Endothelial cell of umbilical vein (primary cell): ENCODE measurements at regions not wholly inside any gene's neighbourhood (a gene's known extent, or its start where the extent isn't known, plus 50 kb on each side); places are given as distances from the start of the nearest gene placed in this dataset.

Source experiments
- EZH2 ChIP-seq: IDR thresholded peaks from 2 replicates; pipeline ENCODE4 v1.6.1; 2012; ENCODE audit warnings: borderline replicate concordance, low read depth, mild to moderate bottlenecking, moderate library complexity, low read length, inconsistent platforms; ENCODE audit not compliant: severe bottlenecking
- GATA2 ChIP-seq: IDR thresholded peaks from 2 replicates; pipeline ENCODE4 v1.7.0; 2011; ENCODE audit warnings: low read depth, mild to moderate bottlenecking, moderate library complexity, mixed read lengths, low read length; ENCODE audit not compliant: insufficient read length, insufficient read depth
- POLR2A ChIP-seq: IDR thresholded peaks from 2 replicates; pipeline ENCODE4 v1.6.1; 2012; ENCODE audit warnings: low read depth, mild to moderate bottlenecking, control low read depth, low read length

GRCh38 chr5:1673042-1673677 is 126.5 kb downstream of the MRPL36 start:
- TF ChIP-seq GATA2 (no peak), POLR2A (no peak), EZH2 (no peak)
